ENCODE measurements at regions not wholly inside any gene's neighbourhood (a gene's known extent, or its start where the extent isn't known, plus 50 kb on each side); places are given as distances from the start of the nearest gene placed in this dataset.

DNA sequence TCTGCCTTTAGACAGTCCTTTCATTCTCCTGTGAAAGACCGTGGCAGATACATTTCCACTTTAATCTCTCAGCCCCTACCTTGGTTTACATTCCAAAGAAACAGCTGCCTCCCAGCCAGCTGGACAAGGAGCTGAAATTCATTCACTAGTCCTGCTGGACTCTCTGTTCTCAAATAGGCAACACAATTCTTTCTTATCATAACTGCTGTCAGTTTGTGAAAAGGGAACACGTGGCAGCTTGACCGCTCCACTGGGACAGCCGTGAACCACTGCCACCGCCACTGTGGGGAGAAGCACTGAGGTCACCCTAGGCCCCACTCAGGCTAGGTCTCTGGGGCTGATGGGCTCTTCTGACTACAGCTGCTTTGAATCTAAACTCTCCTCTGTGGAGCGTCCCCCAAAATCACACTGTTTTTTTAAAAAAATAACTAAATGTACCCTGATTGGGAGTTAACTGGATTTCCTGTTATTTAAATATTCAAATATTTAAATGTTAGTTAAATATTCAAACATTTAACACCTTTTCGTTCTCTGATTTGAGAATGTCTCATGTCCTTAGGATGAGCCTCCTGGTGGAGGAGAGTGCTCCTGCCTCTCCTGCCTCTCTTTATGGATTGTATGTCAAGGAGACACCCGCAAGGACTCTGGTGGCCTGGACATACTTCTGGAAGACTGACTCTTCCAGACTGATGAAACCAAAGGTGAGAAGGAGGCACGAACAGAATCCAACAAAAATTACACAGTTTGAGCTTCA is 120.1 kb downstream of the BOD1 start:
- Histone ChIP-seq H3K9me3 (ENCODE audit: control insufficient read depth in 2 of 2, insufficient read depth in 1 of 2, low read depth in 1 of 2, low read length in 1 of 2) (no peaks in the 10 kb centered on the region), H3K4me3 (ENCODE audit: low read depth in 1 of 3, low read length in 3 of 3) (no peak overlapping the region), H3K27me3 (ENCODE audit: control insufficient read depth in 3 of 3, insufficient read depth in 3 of 3, low read length in 3 of 3) (peaks cover 0 to 3% (median 0%) of the 10 kb centered on the region in 3 donors), H3K4me1 (ENCODE audit: control insufficient read depth in 3 of 3, insufficient read depth in 2 of 3, low read depth in 1 of 3, low read length in 2 of 3) (no peaks in the 10 kb centered on the region), H3K27ac (ENCODE audit: low read depth in 1 of 3, low read length in 2 of 3) (no peak overlapping the region), H3K36me3 (ENCODE audit: control insufficient read depth in 3 of 3, insufficient read depth in 2 of 3, low read depth in 1 of 3, low read length in 3 of 3) (no peaks in the 10 kb centered on the region)
- FAIRE-seq (no peak), DNase-seq (no peak)
- WGBS, 3 donors, result 60 to 73% (median 68%) methylated on average over 9 of the region's 9 CpGs

GRCh38 chr5:173495225-173495904 is 121.1 kb downstream of the BOD1 start:
- H3K4me3 ChIP-seq (ENCODE audit: low read depth in 1 of 3, low read length in 3 of 3), result no peak overlapping the region
- no peaks in the 10 kb centered on the region for H3K4me1 ChIP-seq (ENCODE audit: control insufficient read depth in 3 of 3, insufficient read depth in 2 of 3, low read depth in 1 of 3, low read length in 2 of 3)
- 82 to 91% (median 89%) methylated on average over 3 of the region's 3 CpGs for WGBS, 3 donors
- FAIRE-seq (no peak), DNase-seq (no peak)
- H3K9me3 ChIP-seq (ENCODE audit: control insufficient read depth in 2 of 2, insufficient read depth in 1 of 2, low read depth in 1 of 2, low read length in 1 of 2), result no peaks in the 10 kb centered on the region
- no peaks in the 10 kb centered on the region for H3K36me3 ChIP-seq (ENCODE audit: control insufficient read depth in 3 of 3, insufficient read depth in 2 of 3, low read depth in 1 of 3, low read length in 3 of 3)
- peaks cover 0 to 3% (median 0%) of the 10 kb centered on the region in 3 donors for H3K27me3 ChIP-seq (ENCODE audit: control insufficient read depth in 3 of 3, insufficient read depth in 3 of 3, low read length in 3 of 3)
- no peak overlapping the region for H3K27ac ChIP-seq (ENCODE audit: low read depth in 1 of 3, low read length in 2 of 3)

GRCh38 chr5:173494446-173494845 is 122.0 kb downstream of the BOD1 start:
- FAIRE-seq (no peak), DNase-seq (no peak)
- H3K27me3 ChIP-seq (ENCODE audit: control insufficient read depth in 3 of 3, insufficient read depth in 3 of 3, low read length in 3 of 3), result peaks cover 0 to 3% (median 0%) of the 10 kb centered on the region in 3 donors
- H3K36me3 ChIP-seq (ENCODE audit: control insufficient read depth in 3 of 3, insufficient read depth in 2 of 3, low read depth in 1 of 3, low read length in 3 of 3), result no peaks in the 10 kb centered on the region
- H3K27ac ChIP-seq (ENCODE audit: low read depth in 1 of 3, low read length in 2 of 3), result no peak overlapping the region
- no peaks in the 10 kb centered on the region for H3K9me3 ChIP-seq (ENCODE audit: control insufficient read depth in 2 of 2, insufficient read depth in 1 of 2, low read depth in 1 of 2, low read length in 1 of 2)
- WGBS, 3 donors, result 48 to 66% (median 61%) methylated on average over 2 of the region's 2 CpGs
- H3K4me1 ChIP-seq (ENCODE audit: control insufficient read depth in 3 of 3, insufficient read depth in 2 of 3, low read depth in 1 of 3, low read length in 2 of 3), result no peaks in the 10 kb centered on the region
- no peak overlapping the region for H3K4me3 ChIP-seq (ENCODE audit: low read depth in 1 of 3, low read length in 3 of 3)

GRCh38 chr5:173493846-173494245 is 122.6 kb downstream of the BOD1 start:
- H3K36me3 ChIP-seq (ENCODE audit: control insufficient read depth in 3 of 3, insufficient read depth in 2 of 3, low read depth in 1 of 3, low read length in 3 of 3), result no peaks in the 10 kb centered on the region
- no peak overlapping the region for H3K4me3 ChIP-seq (ENCODE audit: low read depth in 1 of 3, low read length in 3 of 3)
- no peak overlapping the region for H3K27ac ChIP-seq (ENCODE audit: low read depth in 1 of 3, low read length in 2 of 3)
- H3K9me3 ChIP-seq (ENCODE audit: control insufficient read depth in 2 of 2, insufficient read depth in 1 of 2, low read depth in 1 of 2, low read length in 1 of 2), result no peaks in the 10 kb centered on the region
- H3K27me3 ChIP-seq (ENCODE audit: control insufficient read depth in 3 of 3, insufficient read depth in 3 of 3, low read length in 3 of 3), result peaks cover 0 to under 1% (median 0%) of the 10 kb centered on the region in 3 donors
- H3K4me1 ChIP-seq (ENCODE audit: control insufficient read depth in 3 of 3, insufficient read depth in 2 of 3, low read depth in 1 of 3, low read length in 2 of 3), result no peaks in the 10 kb centered on the region
- FAIRE-seq (no peak), DNase-seq (no peak)
- 72 to 85% (median 76%) methylated on average over 6 of the region's 6 CpGs for WGBS, 3 donors

- WGBS, 3 donors, result 65 to 74% (median 68%) methylated on average over 2 of the region's 2 CpGs
- Histone ChIP-seq H3K27ac (ENCODE audit: low read depth in 1 of 3, low read length in 2 of 3) (no peak overlapping the region), H3K27me3 (ENCODE audit: control insufficient read depth in 3 of 3, insufficient read depth in 3 of 3, low read length in 3 of 3) (no peaks in the 10 kb centered on the region), H3K9me3 (ENCODE audit: control insufficient read depth in 2 of 2, insufficient read depth in 1 of 2, low read depth in 1 of 2, low read length in 1 of 2) (no peaks in the 10 kb centered on the region), H3K4me3 (ENCODE audit: low read depth in 1 of 3, low read length in 3 of 3) (no peak overlapping the region), H3K36me3 (ENCODE audit: control insufficient read depth in 3 of 3, insufficient read depth in 2 of 3, low read depth in 1 of 3, low read length in 3 of 3) (no peaks in the 10 kb centered on the region), H3K4me1 (ENCODE audit: control insufficient read depth in 3 of 3, insufficient read depth in 2 of 3, low read depth in 1 of 3, low read length in 2 of 3) (no peaks in the 10 kb centered on the region)
- FAIRE-seq (no peak), DNase-seq (no peak)
Observed at GRCh38 chr5:173493040-173493439, 123.4 kb downstream of the BOD1 start.

DNA sequence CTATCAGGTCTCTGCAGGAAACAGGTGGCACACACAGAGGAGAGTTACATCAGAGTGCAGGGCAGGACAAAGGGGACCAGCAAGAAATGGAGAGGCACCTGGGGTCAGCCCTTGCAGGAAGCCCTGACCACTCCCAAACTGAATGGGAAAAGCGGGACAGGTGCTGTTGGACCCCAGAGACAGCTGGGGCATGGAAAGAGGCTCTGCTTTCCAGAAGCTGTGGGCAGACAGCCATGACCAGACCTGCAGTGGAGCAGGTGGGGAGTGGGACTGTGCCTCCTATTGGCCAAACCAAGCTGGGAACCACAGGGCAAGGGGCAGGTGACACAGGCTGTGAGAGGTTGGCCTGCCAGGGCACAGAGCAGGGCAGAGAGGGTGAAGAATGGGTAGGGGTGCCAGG is 125.8 kb downstream of the BOD1 start:
- H3K4me1 ChIP-seq (ENCODE audit: control insufficient read depth in 3 of 3, insufficient read depth in 2 of 3, low read depth in 1 of 3, low read length in 2 of 3), result no peaks in the 10 kb centered on the region
- H3K27ac ChIP-seq (ENCODE audit: low read depth in 1 of 3, low read length in 2 of 3), result no peak overlapping the region
- WGBS, 3 donors, result 36 to 100% (median 91%) methylated on average over 1 of the region's 1 CpG
- H3K9me3 ChIP-seq (ENCODE audit: control insufficient read depth in 2 of 2, insufficient read depth in 1 of 2, low read depth in 1 of 2, low read length in 1 of 2), result no peaks in the 10 kb centered on the region
- H3K27me3 ChIP-seq (ENCODE audit: control insufficient read depth in 3 of 3, insufficient read depth in 3 of 3, low read length in 3 of 3), result no peaks in the 10 kb centered on the region
- H3K4me3 ChIP-seq (ENCODE audit: low read depth in 1 of 3, low read length in 3 of 3), result no peak overlapping the region
- DNase-seq (no peak), FAIRE-seq (no peak)
- H3K36me3 ChIP-seq (ENCODE audit: control insufficient read depth in 3 of 3, insufficient read depth in 2 of 3, low read depth in 1 of 3, low read length in 3 of 3), result no peaks in the 10 kb centered on the region

- WGBS, 3 donors, result 19 to 46% (median 33%) methylated on average over 5 of the region's 5 CpGs
- DNase-seq, result no peak
- H3K9me3 ChIP-seq (ENCODE audit: control insufficient read depth in 2 of 2, insufficient read depth in 1 of 2, low read depth in 1 of 2, low read length in 1 of 2), result no peaks in the 10 kb centered on the region
- H3K4me3 ChIP-seq (ENCODE audit: low read depth in 1 of 3, low read length in 3 of 3), result no peak overlapping the region
- H3K27me3 ChIP-seq (ENCODE audit: control insufficient read depth in 3 of 3, insufficient read depth in 3 of 3, low read length in 3 of 3), result no peaks in the 10 kb centered on the region
- no peak for FAIRE-seq
- H3K27ac ChIP-seq (ENCODE audit: low read depth in 1 of 3, low read length in 2 of 3), result no peak overlapping the region
- H3K4me1 ChIP-seq (ENCODE audit: control insufficient read depth in 3 of 3, insufficient read depth in 2 of 3, low read depth in 1 of 3, low read length in 2 of 3), result no peaks in the 10 kb centered on the region
- H3K36me3 ChIP-seq (ENCODE audit: control insufficient read depth in 3 of 3, insufficient read depth in 2 of 3, low read depth in 1 of 3, low read length in 3 of 3), result no peaks in the 10 kb centered on the region
Observed at GRCh38 chr5:173488144-173488543, 128.3 kb downstream of the BOD1 start.

DNA sequence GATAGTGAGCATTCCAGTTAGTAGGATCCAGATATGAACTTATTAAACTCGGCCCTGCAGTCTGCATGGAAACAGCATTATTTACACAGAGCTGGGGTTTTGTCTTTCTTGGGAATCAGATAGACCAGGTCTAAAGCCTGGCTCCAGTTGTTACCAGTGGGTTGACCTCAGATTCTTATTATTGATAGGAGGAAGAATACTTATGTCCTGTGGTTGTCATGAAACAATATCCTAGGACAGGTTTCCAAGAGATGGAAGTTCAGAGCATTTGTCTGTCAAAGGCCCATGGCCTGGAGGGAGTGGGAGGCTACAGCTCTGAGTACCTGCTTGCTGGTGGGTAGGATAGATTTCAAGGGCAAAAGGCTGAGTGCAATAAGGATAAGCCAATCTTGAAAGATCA is 129.2 kb downstream of the BOD1 start:
- Histone ChIP-seq H3K27ac (ENCODE audit: low read depth in 1 of 3, low read length in 2 of 3) (no peak overlapping the region), H3K4me1 (ENCODE audit: control insufficient read depth in 3 of 3, insufficient read depth in 2 of 3, low read depth in 1 of 3, low read length in 2 of 3) (no peaks in the 10 kb centered on the region), H3K9me3 (ENCODE audit: control insufficient read depth in 2 of 2, insufficient read depth in 1 of 2, low read depth in 1 of 2, low read length in 1 of 2) (no peaks in the 10 kb centered on the region), H3K4me3 (ENCODE audit: low read depth in 1 of 3, low read length in 3 of 3) (no peak overlapping the region), H3K27me3 (ENCODE audit: control insufficient read depth in 3 of 3, insufficient read depth in 3 of 3, low read length in 3 of 3) (no peaks in the 10 kb centered on the region), H3K36me3 (ENCODE audit: control insufficient read depth in 3 of 3, insufficient read depth in 2 of 3, low read depth in 1 of 3, low read length in 3 of 3) (no peaks in the 10 kb centered on the region)
- DNase-seq (no peak), FAIRE-seq (no peak)
- WGBS, 3 donors, result 18 to 53% (median 44%) methylated on average over 1 of the region's 1 CpG

Data from small intestine (tissue), 7 donors.